Smooth muscle cell of the brain vasculature (primary cell): ENCODE measurements at regions not wholly inside any gene's neighbourhood (a gene's known extent, or its start where the extent isn't known, plus 50 kb on each side); places are given as distances from the start of the nearest gene placed in this dataset.
"Not testable (repeated sequence)": the region's sequence is repeated elsewhere in the genome, so short reads cannot be mapped to it uniquely, and the experiment has no call there.

Experiments
- DNase-seq: peaks from one replicate; pipeline ENCODE4 v3.0.0-alpha.2; 2012; ENCODE audit warnings: low read depth, low spot score

- no peak for DNase-seq
These were observed 577.8 kb downstream of the PYDC2 start for GRCh38 chr3:192038726-192039125.

- no peak for DNase-seq
These were observed 578.6 kb downstream of the PYDC2 start for GRCh38 chr3:192039593-192039992.

- DNase-seq: no peak
These were observed 579.5 kb downstream of the PYDC2 start for GRCh38 chr3:192040282-192041043.

DNA sequence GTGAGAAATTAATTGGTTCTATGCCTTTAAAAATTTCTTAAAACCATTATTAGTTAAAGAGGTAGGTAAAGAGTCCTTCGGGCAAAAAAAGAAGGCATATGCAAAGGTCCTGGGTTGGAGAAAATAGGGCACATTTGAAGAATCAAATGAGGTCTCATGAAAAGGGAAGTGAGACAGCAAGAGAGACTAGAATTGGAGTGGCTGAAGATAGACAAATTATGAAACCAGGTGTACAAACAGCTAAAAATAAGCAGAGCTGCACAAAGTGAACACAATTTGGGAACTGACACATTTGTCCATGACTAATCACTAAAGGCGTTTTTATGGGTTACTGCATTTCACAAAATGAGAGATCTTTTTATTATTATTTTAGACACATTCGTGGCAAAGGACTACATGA, 581.2 kb downstream of the PYDC2 start:
- DNase-seq: no peak

- no peak for DNase-seq
These were observed 593.9 kb downstream of the PYDC2 start for GRCh38 chr3:192054881-192055280.

- no peak for DNase-seq
These were observed 595.0 kb downstream of the PYDC2 start for GRCh38 chr3:192055946-192056345.

DNA sequence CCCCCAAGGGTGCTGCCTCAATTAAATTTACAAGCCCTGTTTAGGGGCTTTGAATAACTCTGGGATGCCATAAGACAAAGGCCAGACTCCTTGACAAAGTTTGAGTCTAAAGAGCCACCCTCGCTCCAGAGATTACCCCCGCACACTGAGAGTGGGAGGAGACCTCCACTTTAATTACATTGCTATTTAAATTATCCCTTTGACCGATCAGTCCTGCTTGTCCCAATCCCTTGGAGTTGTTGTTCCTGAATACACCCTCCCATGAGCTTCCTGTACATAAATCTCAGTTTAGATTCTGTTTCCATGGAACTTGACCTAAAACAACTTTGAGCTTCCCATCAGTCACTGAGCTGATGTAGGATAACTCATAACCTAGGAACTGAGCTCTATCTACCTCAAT, 596.3 kb downstream of the PYDC2 start:
- DNase-seq: no peak

DNA sequence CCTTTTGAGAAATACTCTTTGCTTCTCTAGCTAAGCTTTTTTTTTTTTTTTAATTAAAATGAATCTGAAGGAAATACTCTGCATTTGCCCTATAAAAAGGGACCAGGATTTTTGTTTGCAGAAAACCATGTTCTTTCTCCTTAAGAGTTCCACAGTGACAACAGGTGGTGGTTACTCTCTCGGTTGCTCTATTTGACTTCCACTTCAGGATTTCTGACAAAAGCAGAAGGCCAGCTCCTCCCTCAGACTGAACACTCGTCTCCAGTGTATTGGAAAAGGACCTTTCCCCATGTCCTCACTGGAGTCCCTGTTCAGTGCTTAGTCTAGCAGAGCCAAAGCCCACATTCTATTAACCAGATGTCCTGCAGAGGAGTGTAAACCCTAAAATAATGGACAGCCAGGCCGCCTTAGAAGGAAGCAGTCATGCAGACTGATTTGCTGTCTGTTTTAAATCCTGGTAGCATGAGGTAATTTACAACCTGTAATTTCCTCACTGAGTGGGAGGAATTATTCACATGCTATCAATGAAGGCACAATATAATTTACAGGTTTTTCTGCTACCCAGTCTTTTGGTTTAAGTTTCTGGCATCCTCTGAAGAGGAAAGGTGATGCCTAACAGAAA, 599.3 kb downstream of the PYDC2 start:
- no peak for DNase-seq

GRCh38 chr3:192061426-192061825, 600.5 kb downstream of the PYDC2 start:
- no peak for DNase-seq

DNA sequence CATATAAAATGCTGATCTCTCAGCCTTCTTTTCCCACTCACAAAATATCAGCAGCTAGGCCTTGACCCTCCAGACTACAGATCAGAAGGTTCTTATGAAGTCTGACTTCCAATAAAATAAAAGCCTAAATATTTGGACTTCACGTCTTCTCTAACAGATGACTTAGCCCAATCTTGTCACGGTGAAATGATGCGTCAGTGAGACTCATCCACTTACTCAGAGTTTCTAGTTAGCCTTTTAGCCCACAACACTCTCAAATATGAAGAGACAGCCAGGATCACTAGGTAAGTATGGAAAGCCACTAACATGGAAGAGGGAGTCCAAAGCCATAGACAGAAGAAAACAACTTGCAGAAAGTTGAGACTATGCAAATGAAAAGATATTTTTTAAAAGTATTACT, 601.2 kb downstream of the PYDC2 start:
- no peak for DNase-seq

GRCh38 chr3:192063570-192063969, 602.6 kb downstream of the PYDC2 start:
- no peak for DNase-seq

DNA sequence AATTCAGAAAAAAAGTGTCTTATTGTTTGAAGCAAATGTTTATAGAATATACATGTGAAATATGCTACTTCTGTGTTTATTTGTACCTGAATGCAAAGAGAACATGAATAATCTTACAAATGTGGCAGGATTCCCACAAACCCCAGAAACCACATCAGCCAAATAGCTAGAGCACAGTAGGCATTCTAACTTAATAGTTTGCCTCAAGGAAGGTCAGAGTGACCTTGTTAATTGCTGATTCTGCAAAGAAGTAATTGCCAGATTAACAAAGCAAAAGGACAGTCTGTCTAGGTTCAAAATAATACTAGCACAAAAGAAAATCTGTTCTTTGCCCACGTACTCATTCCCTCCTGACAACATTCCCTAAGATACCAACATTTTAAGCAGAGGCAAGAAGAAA, 604.0 kb downstream of the PYDC2 start:
- DNase-seq: no peak

DNA sequence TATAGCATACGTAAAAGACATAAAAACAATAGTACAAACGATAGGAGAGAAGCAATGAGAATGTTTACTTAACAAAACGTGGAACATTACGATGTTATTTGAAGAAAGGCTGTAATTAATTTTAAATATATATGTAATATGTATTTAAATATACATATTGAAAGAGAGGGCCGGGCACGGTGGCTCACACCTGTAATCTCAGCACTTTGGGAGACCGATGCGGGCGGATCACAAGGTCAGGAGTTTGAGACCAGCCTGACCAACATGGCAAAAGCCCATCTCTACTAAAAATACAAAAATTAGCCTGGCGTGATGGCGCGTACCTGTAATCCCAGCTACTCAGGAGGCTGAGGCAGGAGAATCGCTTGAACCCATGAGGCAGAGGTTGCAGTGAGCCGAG, 605.3 kb downstream of the PYDC2 start:
- DNase-seq: not testable (repeated sequence)

DNA sequence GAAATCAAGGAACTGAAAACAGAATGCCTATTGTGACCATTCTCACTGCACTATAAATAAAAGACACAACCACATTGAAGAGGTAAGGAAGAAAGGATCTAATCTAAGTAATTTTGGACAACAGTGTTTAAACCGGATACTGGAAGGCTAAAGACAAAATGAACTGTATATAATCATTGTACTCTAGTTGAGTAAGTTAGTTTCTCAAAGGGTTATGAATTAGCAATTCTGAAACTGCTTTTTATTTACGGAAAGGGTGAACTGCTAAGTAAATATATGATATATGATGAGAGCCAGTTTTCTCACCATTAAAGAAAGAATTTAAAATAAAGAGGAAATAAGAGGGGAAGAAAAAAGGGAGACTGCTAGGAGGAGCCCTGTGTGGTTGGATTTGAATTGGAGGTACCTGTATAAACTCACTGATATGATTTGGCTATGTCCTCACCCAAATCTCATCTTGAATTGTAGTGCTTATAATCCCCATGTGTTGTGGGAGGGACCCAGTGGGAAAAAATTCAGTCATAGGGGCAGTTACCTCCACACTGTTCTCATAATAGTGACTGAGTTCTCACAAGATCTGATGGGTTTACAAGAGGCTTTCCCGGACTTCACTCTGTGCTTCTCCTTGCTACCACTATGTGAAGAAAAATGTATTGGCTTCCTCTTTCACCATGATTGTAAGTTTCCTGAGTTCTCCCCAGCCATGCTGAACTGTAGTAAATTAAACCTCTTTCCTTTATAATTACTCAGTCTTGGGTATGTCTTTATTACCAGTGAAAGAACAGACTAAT, 607.7 kb downstream of the PYDC2 start:
- no peak for DNase-seq

GRCh38 chr3:192077795-192078497, 617.0 kb downstream of the PYDC2 start:
- DNase-seq: no peak

DNA sequence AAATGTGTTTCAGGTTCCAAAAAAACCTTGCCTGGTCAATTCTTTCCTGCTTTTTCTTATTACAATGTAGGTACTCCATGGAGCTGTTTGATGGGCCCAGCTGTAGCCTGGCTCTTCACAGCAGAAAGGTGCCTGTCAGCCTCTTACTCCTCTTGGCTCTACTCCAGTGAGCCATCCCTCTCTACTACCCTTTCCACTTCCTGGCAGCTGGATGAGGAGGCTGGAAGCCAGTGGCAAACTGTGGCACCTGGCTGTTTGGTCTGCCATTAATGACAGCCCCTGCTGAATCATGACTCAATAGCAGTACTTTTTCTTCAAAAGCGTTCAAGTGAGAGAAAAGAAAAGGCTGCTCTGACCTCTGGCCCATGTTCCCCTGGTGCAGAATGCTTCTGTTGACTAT, 618.1 kb downstream of the PYDC2 start:
- DNase-seq: no peak

DNA sequence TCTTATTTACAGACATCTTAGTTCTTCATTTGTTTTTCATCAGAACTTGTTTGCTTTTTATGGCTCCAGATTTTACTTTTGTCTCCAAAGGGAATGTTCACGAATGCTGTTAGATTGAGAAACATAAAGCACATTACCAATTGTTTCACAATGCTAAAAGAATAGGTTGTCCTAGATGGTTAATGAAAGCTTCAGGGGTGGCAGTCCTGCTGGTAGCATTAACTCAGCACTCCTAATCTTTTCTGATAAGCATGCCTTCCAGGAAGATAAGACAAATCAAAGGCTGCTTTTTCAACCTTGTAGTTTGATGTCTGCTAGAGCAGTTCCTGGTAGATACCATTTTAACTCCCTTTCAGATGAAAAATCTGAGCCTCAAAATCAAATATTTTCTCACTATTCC, 619.4 kb downstream of the PYDC2 start:
- no peak for DNase-seq

DNA sequence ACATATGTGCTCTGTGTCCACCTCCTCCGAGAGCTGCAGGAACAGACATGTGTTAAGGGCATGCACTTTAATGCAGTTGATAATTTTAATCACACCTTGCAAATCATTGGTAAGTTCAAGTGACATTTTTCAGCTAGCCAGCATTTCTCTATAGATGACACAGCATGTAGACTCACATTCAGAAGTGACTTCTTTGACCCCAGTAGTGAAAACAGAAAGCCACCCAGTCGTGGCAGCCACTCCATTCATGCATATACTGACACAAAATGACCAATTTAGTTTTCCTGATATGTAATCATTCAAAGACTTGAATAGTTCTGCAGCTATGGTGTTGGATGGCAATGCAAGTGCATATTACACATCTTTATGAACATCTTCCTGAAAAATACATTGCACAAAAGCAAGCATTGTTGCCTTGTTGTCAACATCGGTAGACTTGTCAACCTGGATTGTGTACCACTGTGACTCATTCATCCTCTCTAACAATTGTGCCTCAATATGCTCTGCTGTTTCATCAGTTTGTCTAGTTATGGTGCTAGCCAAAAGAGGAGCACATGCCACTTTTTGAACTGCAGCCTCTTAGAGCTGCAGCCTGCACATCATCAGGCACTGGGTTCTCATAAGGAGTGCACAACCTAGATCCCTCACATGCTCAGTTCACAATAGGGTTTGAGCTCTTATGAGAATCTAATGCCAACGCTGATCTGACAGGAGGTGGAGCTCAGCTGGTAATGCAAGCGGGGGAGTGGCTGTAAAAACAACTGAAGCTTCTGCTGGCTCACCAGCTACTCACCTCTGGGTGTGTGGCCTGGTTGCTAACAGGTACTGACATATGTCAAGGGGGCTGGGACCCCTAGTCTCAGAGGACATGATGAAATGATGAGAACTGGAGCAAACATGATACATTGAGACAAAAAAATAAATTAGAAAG, 622.0 kb downstream of the PYDC2 start:
- DNase-seq: no peak
